Gastroesophageal sphincter (tissue), 3 donors: ENCODE measurements at regions not wholly inside any gene's neighbourhood (a gene's known extent, or its start where the extent isn't known, plus 50 kb on each side); places are given as distances from the start of the nearest gene placed in this dataset.

Source experiments
- POLR2AphosphoS5 ChIP-seq: sonication (generic); formaldehyde crosslinking; IDR thresholded peaks from one replicate; pipeline ENCODE4 v1.6.1; 2017; ENCODE audit warnings: antibody characterized with exemption
- TF ChIP-seq, protein P1 (sequence below), 4 experiments: fragments of 200-600 bp in 2 of 4; fragments of 450-650 bp in 2 of 4; sonication (generic) in 1 of 4; IDR thresholded peaks; one replicate each; pipeline ENCODE4 v1.5.1; 2017 to 2019; ENCODE audit warnings: antibody characterized with exemption in 4 of 4, mild to moderate bottlenecking in 2 of 4, moderate library complexity in 2 of 4

- TF ChIP-seq, protein P1, sequence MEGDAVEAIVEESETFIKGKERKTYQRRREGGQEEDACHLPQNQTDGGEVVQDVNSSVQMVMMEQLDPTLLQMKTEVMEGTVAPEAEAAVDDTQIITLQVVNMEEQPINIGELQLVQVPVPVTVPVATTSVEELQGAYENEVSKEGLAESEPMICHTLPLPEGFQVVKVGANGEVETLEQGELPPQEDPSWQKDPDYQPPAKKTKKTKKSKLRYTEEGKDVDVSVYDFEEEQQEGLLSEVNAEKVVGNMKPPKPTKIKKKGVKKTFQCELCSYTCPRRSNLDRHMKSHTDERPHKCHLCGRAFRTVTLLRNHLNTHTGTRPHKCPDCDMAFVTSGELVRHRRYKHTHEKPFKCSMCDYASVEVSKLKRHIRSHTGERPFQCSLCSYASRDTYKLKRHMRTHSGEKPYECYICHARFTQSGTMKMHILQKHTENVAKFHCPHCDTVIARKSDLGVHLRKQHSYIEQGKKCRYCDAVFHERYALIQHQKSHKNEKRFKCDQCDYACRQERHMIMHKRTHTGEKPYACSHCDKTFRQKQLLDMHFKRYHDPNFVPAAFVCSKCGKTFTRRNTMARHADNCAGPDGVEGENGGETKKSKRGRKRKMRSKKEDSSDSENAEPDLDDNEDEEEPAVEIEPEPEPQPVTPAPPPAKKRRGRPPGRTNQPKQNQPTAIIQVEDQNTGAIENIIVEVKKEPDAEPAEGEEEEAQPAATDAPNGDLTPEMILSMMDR (IDR thresholded peaks at IDR 0.05), result no peak
- no peak for TF ChIP-seq POLR2AphosphoS5
These were observed 67.6 kb upstream of the CFAP20DC start for GRCh38 chr3:59117396-59117795.
